GM23248 (cell line): ENCODE measurements at regions not wholly inside any gene's neighbourhood (a gene's known extent, or its start where the extent isn't known, plus 50 kb on each side); places are given as distances from the start of the nearest gene placed in this dataset.

Source experiments
- DNase-seq: peaks from one replicate; pipeline ENCODE4 v3.0.0-alpha.2; 2015
- H2AFZ ChIP-seq: fragments of 200-600 bp; sonication (generic); 2 replicates; pipeline ENCODE4 v1.6.1; 2016; ENCODE audit warnings: antibody characterized with exemption
- H3F3A ChIP-seq: fragments of 200-600 bp; sonication (generic); 2 replicates; pipeline ENCODE4 v1.6.1; 2016; ENCODE audit warnings: mild to moderate bottlenecking, antibody characterized with exemption, mixed run types; ENCODE audit not compliant: insufficient read depth
- H3K27ac ChIP-seq: fragments of 200-600 bp; sonication (generic); 2 replicates; pipeline ENCODE4 v1.5.1; 2016; ENCODE audit warnings: mild to moderate bottlenecking
- H3K27me3 ChIP-seq: fragments of 200-600 bp; sonication (generic); replicated peaks from 2 replicates; pipeline ENCODE4 v1.6.1; 2016; ENCODE audit warnings: mild to moderate bottlenecking; ENCODE audit not compliant: insufficient read depth
- H3K36me3 ChIP-seq: fragments of 200-600 bp; sonication (generic); 2 replicates; pipeline ENCODE4 v1.6.1; 2016; ENCODE audit warnings: low read depth, mild to moderate bottlenecking
- H3K4me1 ChIP-seq: fragments of 200-600 bp; sonication (generic); 2 replicates; pipeline ENCODE4 v1.6.1; 2016; ENCODE audit warnings: mild to moderate bottlenecking; ENCODE audit not compliant: insufficient read depth
- H3K4me2 ChIP-seq: fragments of 200-600 bp; sonication (generic); one replicate; pipeline ENCODE4 v1.6.1; 2016; ENCODE audit warnings: mild to moderate bottlenecking; ENCODE audit not compliant: unreplicated experiment
- H3K4me3 ChIP-seq: fragments of 200-600 bp; sonication (generic); 2 replicates; pipeline ENCODE4 v1.5.1; 2016; ENCODE audit warnings: mild to moderate bottlenecking
- H3K79me2 ChIP-seq: fragments of 200-600 bp; sonication (generic); 2 replicates; pipeline ENCODE4 v1.6.1; 2016; ENCODE audit warnings: mild to moderate bottlenecking; ENCODE audit not compliant: insufficient read depth
- H3K9ac ChIP-seq: fragments of 200-600 bp; sonication (generic); 2 replicates; pipeline ENCODE4 v1.6.1; 2016; ENCODE audit warnings: mild to moderate bottlenecking
- H3K9me2 ChIP-seq: fragments of 200-600 bp; sonication (generic); 2 replicates; pipeline ENCODE4 v1.6.1; 2016; ENCODE audit warnings: mixed run types, mild to moderate bottlenecking, moderate library complexity; ENCODE audit not compliant: insufficient read depth
- H3K9me3 ChIP-seq: fragments of 200-600 bp; sonication (generic); one replicate; pipeline ENCODE4 v1.6.1; 2017; ENCODE audit warnings: low read depth
- H4K20me1 ChIP-seq: fragments of 200-600 bp; sonication (generic); 2 replicates; pipeline ENCODE4 v1.6.0; 2016; ENCODE audit not compliant: insufficient read depth
- EZH2 ChIP-seq: fragments of 200-600 bp; sonication (generic); IDR thresholded peaks from 2 replicates; pipeline ENCODE4 v1.6.1; 2018; ENCODE audit warnings: antibody characterized with exemption, mild to moderate bottlenecking; ENCODE audit not compliant: insufficient read depth, poor library complexity, severe bottlenecking
- EZH2phosphoT487 ChIP-seq: fragments of 200-600 bp; sonication (generic); IDR thresholded peaks from 2 replicates; pipeline ENCODE4 v1.6.1; 2018; ENCODE audit warnings: antibody characterized with exemption, moderate library complexity, mild to moderate bottlenecking, low read depth; ENCODE audit not compliant: insufficient read depth
- WGBS, 2 experiments: methylation state at CpG; one replicate each; pipeline ENCODE4 v1.1.6; 2015 to 2017; ENCODE audit warnings: low lambda C conversion rate in 2 of 2, low coverage in 1 of 2; ENCODE audit errors: missing lambda C conversion rate in 2 of 2; 5-methylcytosine and 5-hydroxymethylcytosine counted together
- in situ Hi-C: fragments of 300-500 bp; cut with MboI; formaldehyde crosslinking; loops from 2 replicates; pipeline ENCODE4 v1.15.0; 2020

DNA sequence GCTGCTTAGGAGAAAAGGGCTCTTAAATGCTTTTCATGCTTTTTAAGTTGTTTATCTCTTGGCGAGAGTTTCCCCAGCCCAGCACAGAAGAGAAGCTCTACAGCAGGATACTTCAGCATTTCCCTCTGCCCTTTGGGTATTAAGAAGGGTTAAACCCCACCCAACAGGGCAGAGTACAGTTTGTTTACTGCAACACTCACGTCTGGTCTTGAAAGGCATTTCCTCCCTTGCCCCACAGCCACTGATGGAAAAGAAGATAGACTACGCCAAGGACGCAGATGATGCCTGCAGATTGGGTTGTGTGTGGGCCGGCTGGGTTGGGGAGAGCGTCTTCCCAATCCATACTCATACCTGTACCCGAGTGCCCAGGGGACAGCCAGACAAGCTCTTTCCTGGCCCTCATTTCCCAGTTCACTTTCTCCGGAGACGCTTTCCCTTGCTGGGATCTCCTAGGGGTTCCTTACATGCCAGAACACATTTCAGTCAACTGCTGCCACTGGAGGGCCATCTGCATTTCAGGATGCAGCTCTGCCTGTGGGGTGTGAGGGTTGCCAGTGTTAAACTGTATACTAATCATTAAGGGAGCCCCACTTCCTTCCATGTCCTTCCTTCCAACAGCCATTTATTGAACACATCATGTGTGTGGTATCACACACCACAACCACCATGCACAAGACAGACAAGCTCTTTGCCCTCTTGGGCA, 96.5 kb upstream of the DHX15 start:
- H3K9ac ChIP-seq, result no peak overlapping the region
- H3F3A ChIP-seq, result no peaks in the 10 kb centered on the region
- H3K4me3 ChIP-seq, result no peak overlapping the region
- no peaks in the 10 kb centered on the region for H3K79me2 ChIP-seq
- H3K9me2 ChIP-seq, result no peaks in the 10 kb centered on the region
- H2AFZ ChIP-seq, result no peak overlapping the region
- WGBS, 2 experiments, result 56 to 58% methylated on average over 9 of the region's 9 CpGs
- no peaks in the 10 kb centered on the region for H3K9me3 ChIP-seq
- in situ Hi-C loops, result no loop called here
- TF ChIP-seq EZH2 (no peak), EZH2phosphoT487 (no peak)
- H3K27me3 ChIP-seq, result peaks cover 24% of the 10 kb centered on the region; the same call in 1 of the 2 replicates
- no peaks in the 10 kb centered on the region for H3K4me1 ChIP-seq
- DNase-seq, result no peak
- H4K20me1 ChIP-seq, result no peaks in the 10 kb centered on the region
- H3K27ac ChIP-seq, result no peak overlapping the region
- no peaks in the 10 kb centered on the region for H3K36me3 ChIP-seq
- no peak overlapping the region for H3K4me2 ChIP-seq

DNA sequence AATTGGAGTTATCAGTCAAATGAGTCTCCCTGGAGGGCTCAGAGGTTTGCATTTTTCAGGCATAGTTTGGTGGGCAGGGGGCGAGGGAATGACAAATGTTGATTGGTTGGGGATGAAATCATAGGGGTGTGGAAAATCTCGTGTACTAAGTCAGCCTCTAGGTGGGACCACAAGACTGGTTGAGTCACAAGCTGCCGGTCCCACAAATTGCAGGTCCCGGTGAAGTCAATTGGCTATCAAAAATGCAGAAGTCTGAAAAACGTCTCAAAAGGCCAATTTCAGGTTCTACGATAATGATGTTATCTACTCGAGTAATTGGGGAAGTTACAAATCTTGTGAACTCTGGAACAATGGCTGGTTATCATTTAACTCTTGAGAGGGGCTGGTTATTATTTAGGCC, 98.8 kb upstream of the DHX15 start:
- Histone ChIP-seq H3F3A (no peaks in the 10 kb centered on the region), H3K9ac (no peak overlapping the region), H4K20me1 (no peaks in the 10 kb centered on the region), H3K36me3 (no peaks in the 10 kb centered on the region), H3K4me3 (no peak overlapping the region), H2AFZ (no peak overlapping the region), H3K4me2 (no peak overlapping the region), H3K4me1 (no peaks in the 10 kb centered on the region), H3K9me2 (no peaks in the 10 kb centered on the region), H3K9me3 (no peaks in the 10 kb centered on the region), H3K79me2 (no peaks in the 10 kb centered on the region), H3K27me3 (peaks cover 19% of the 10 kb centered on the region; the same call in 1 of the 2 replicates), H3K27ac (no peak overlapping the region)
- 49 to 53% methylated on average over 7 of the region's 7 CpGs for WGBS, 2 experiments
- no peak for TF ChIP-seq EZH2phosphoT487
- in situ Hi-C loops, result no loop called here
- DNase-seq, result no peak

DNA sequence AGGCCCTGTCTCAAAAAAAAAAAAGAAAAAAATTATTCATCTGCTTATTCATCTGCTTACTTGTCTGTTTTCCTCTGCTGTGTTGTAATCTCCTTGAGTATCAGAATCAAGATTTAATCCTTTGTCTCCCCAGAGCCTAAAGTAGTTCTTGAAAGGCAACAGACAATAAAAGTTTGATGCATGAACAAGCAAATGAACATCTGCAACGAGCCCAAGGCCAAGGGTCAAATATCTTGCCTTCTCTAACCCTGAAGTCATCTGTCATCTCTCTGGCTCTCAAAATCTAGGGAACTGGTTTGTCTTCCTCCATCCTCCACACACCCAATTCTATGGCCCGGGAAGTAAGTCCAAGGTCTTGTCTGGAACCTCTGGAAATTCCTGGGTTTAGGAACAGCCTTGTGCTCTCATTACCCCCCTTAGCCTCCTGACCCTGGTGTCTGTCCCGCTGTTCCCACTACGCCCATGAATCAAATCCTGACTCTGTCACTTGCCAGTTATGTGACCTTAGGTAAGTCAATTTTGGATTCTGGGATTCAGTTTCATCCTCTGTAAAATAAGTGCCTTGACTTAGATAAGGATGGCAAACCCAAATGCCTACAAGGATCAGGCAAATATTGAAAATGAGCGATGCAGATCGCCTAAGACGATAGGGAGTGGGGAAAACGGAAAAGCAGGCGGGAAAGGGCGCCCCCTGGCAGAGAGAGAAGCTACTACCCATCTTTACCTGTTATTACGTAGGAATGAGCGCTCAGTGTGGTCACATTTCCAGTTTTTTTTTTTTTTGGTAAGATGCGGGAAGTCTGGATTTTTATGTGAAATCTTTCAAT, 102.7 kb upstream of the DHX15 start:
- H3K36me3 ChIP-seq, result no peaks in the 10 kb centered on the region
- no peak overlapping the region for H2AFZ ChIP-seq
- H3K9me3 ChIP-seq, result no peaks in the 10 kb centered on the region
- H3K9ac ChIP-seq, result no peak overlapping the region
- H3K27me3 ChIP-seq, result no peaks in the 10 kb centered on the region
- no peak overlapping the region for H3K4me3 ChIP-seq
- H3K4me1 ChIP-seq, result 0 out of 2 replicates have a peak, but pooled peaks cover 5% of the 10 kb centered on the region
- no peaks in the 10 kb centered on the region for H3F3A ChIP-seq
- H3K79me2 ChIP-seq, result no peaks in the 10 kb centered on the region
- no peak overlapping the region for H3K27ac ChIP-seq
- 65 to 68% methylated on average over 13 of the region's 13 CpGs for WGBS, 2 experiments
- H3K4me2 ChIP-seq, result no peak overlapping the region
- DNase-seq, result no peak
- TF ChIP-seq EZH2phosphoT487 (no peak), EZH2 (no peak)
- in situ Hi-C loops, result no loop called here
- no peaks in the 10 kb centered on the region for H4K20me1 ChIP-seq
- no peaks in the 10 kb centered on the region for H3K9me2 ChIP-seq

- H3K36me3 ChIP-seq, result no peaks in the 10 kb centered on the region
- 68 to 71% methylated on average over 3 of the region's 3 CpGs for WGBS, 2 experiments
- no peak for TF ChIP-seq EZH2
- TF ChIP-seq EZH2phosphoT487, result no peak
- H3K9me2 ChIP-seq, result no peaks in the 10 kb centered on the region
- no peaks in the 10 kb centered on the region for H3K9me3 ChIP-seq
- no peaks in the 10 kb centered on the region for H4K20me1 ChIP-seq
- H3K27me3 ChIP-seq, result no peaks in the 10 kb centered on the region
- H3K4me3 ChIP-seq, result no peak overlapping the region
- no peaks in the 10 kb centered on the region for H3F3A ChIP-seq
- 0 out of 2 replicates have a peak, but pooled peaks cover 5% of the 10 kb centered on the region for H3K4me1 ChIP-seq
- H3K4me2 ChIP-seq, result no peak overlapping the region
- no peaks in the 10 kb centered on the region for H3K79me2 ChIP-seq
- in situ Hi-C loops, result no loop called here
- H2AFZ ChIP-seq, result no peak overlapping the region
- DNase-seq, result no peak
- H3K9ac ChIP-seq, result no peak overlapping the region
- no peak overlapping the region for H3K27ac ChIP-seq
These were observed 104.1 kb upstream of the DHX15 start for GRCh38 chr4:24688453-24688852.
